Panc1 (cell line): ENCODE measurements at regions not wholly inside any gene's neighbourhood (a gene's known extent, or its start where the extent isn't known, plus 50 kb on each side); places are given as distances from the start of the nearest gene placed in this dataset.

Experiments
- ATAC-seq: fragments of 200-7000 bp; cut with Tn5 transposase; 2 replicates; pipeline ENCODE4 v1.9.1; 2020; ENCODE audit warnings: mild to moderate bottlenecking, moderate library complexity
- BruUV-seq: library from RNA; stranded (reverse); fragments of 400-500 nt; replicated peaks from 2 replicates; lab custom pipeline; 2021; lab: Mats Ljungman, UMichigan
- CTCF ChIA-PET: fragments of 300-600 bp; sonication (Branson Sonifier 250); formaldehyde crosslinking; loops from one replicate; lab custom pipeline; 2022; ENCODE audit warnings: antibody characterized with exemption; lab: Charles Lee
- POLR2A ChIA-PET: fragments of 300-600 bp; sonication (Branson Sonifier 250); formaldehyde crosslinking; loops from one replicate; lab custom pipeline; 2022; ENCODE audit warnings: antibody characterized with exemption; lab: Charles Lee
- DNase-seq: peaks from one replicate; pipeline ENCODE4 v3.0.0-alpha.2; 2010; ENCODE audit warnings: low read depth, low spot score
- H3K27ac ChIP-seq: 2 replicates; pipeline ENCODE4 v1.5.1; 2011; ENCODE audit warnings: mild to moderate bottlenecking, low read length, inconsistent platforms
- H3K27me3 ChIP-seq: fragments of 200-500 bp; sonication (Bioruptor generic); 2 replicates; pipeline ENCODE4 v1.6.0; 2014; ENCODE audit warnings: low read length, inconsistent platforms; ENCODE audit not compliant: control insufficient read depth, insufficient read depth
- H3K36me3 ChIP-seq: fragments of 200-500 bp; sonication (Bioruptor generic); 2 replicates; pipeline ENCODE4 v1.5.1; 2014; ENCODE audit warnings: inconsistent platforms, mild to moderate bottlenecking, low read length, moderate library complexity; ENCODE audit not compliant: control insufficient read depth, insufficient read depth
- H3K4me1 ChIP-seq: 2 replicates; pipeline ENCODE4 v1.5.1; 2011; ENCODE audit warnings: inconsistent platforms, mild to moderate bottlenecking, low read length, moderate library complexity; ENCODE audit not compliant: control insufficient read depth, insufficient read depth
- H3K4me3 ChIP-seq, 2 experiments: 2 replicates each; pipeline ENCODE4 v1.5.1; 2011 to 2012; ENCODE audit warnings: low read depth in 2 of 2, low read length in 2 of 2, mild to moderate bottlenecking in 2 of 2, inconsistent platforms in 1 of 2, moderate library complexity in 1 of 2
- H3K9me3 ChIP-seq: fragments of 200-500 bp; sonication (Bioruptor generic); 2 replicates; pipeline ENCODE4 v1.5.1; 2014; ENCODE audit warnings: low read depth, mild to moderate bottlenecking, inconsistent platforms, low read length, moderate library complexity; ENCODE audit not compliant: control insufficient read depth, insufficient read depth
- CTCF ChIP-seq: fragments of 450-650 bp; IDR thresholded peaks from 2 replicates; pipeline ENCODE4 v1.5.1; 2017; ENCODE audit warnings: mild to moderate bottlenecking
- POLR2AphosphoS5 ChIP-seq: IDR thresholded peaks from 2 replicates; pipeline ENCODE4 v1.6.1; 2012; ENCODE audit warnings: mild to moderate bottlenecking, low read depth, low read length, moderate library complexity
- REST ChIP-seq, 2 experiments: IDR thresholded peaks; 2 replicates each; pipeline ENCODE4 v1.6.1; 2011 to 2012; ENCODE audit warnings: low read depth in 2 of 2, control low read depth in 1 of 2, low read length in 1 of 2, mild to moderate bottlenecking in 1 of 2, moderate library complexity in 1 of 2; ENCODE audit not compliant: insufficient read depth in 1 of 2
- SIN3A ChIP-seq: IDR thresholded peaks from 2 replicates; pipeline ENCODE4 v1.6.1; 2012; ENCODE audit warnings: low read depth, mild to moderate bottlenecking, low read length, moderate library complexity, borderline replicate concordance; ENCODE audit not compliant: insufficient read depth
- TCF7L2 ChIP-seq: IDR thresholded peaks from 2 replicates; pipeline ENCODE4 v1.6.1; 2011; ENCODE audit warnings: mild to moderate bottlenecking, low read depth, low read length, inconsistent platforms
- in situ Hi-C: cut with HindIII; loops from 2 replicates; pipeline ENCODE4 v1.10.0; 2016; ENCODE audit warnings: low sequenced_read_pairs, low pct_unique_long_range_greater_than_20kb
- intact Hi-C: fragments of 100-400 bp; cut with micrococcal nuclease; formaldehyde crosslinking; loops from one replicate; pipeline ENCODE4 v1.10.0; 2022; ENCODE audit not compliant: unreplicated experiment

DNA sequence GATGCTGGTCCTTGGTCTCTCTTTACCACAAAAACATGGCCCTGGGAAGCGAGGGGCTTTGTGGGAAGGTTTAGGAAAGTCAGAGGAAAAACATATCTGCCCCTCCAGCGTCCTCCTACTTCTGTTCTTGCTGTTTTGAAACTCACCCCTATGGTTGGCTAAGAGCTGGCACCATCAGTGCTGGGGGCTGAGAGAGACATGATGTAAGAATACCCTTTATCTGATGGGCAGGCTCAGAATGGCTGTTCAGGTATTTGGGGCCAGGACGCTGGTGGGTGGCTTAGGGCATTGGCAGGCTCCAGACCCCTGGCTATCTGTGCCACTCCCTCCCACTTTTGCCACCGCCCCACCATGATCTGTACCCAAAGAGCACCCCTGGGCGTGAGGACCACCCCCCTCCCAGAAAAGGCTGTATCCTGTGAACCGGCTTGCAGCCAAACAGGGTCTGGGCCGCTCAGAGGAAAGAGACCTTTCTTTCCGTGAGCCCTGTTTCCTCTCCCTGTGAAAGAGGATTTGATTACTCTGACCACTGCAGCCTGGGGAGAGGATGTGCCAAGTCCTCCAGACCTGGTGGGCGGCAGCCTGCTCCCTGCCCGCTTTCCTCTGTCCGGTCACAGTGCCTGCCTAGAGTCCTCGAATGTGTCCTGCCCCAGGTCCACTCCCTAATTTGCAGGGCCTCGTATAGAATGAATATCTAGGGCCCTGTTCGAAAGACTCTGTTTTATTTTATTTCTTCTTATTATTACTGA is 61.3 kb upstream of the SLC6A6 start:
- Histone ChIP-seq H3K27me3 (no peaks in the 10 kb centered on the region), H3K36me3 (no peaks in the 10 kb centered on the region), H3K4me1 (peaks cover 5% of the 10 kb centered on the region; the same call in 1 of the 2 replicates), H3K9me3 (no peaks in the 10 kb centered on the region), H3K27ac (peak overlapping the region; percentile 34; the same call in 1 of the 2 replicates), H3K4me3 (no peak overlapping the region)
- CTCF ChIA-PET: no interaction called here
- POLR2A ChIA-PET: no interaction called here
- ATAC-seq: no peak
- TF ChIP-seq REST (IDR thresholded peaks at IDR 0.05; ENCODE audit: insufficient read depth in 1 of 2, low read depth in 2 of 2, low read length in 1 of 2): no peak
- in situ Hi-C loops (no loop called here), intact Hi-C loops (no loop called here)
- no peak for DNase-seq
- BruUV-seq: no TSS peak

DNA sequence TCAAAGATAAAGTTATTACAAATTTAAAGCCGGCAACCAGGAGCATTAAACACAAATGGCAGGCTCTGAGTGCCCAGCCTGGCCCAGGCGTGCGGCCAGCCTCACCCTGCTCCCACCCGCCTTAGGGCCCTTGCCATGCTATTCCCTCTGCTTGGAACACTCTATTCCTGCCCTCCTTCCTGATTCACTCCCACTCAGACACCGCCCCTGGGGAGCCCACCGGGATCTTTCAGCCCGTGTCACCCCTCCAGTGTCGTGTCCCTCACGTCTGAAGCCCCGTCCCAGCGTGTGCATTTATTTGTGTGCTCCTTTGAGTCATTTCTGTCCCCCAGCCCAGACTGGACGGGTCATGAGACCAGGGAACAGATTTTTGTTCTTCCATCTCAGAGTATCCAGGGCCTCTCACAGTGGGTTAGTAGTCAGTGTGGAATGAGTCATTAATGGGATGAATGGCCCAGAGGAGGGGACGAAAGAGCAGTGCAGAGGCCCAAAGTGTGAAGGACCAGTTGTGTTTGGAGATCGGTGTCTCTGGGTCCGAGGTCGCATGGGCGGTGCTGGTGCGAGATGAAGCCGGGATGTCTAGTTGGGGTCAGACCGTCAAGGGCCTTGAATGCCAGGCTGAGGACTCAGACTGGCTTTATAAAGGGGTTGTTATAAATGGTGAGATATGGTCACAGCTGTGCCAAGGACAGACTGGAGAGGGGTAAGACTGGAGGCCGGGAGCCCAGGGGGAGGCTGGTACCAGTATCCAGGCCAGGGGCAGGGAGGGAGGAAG is 58.9 kb upstream of the SLC6A6 start:
- DNase-seq: no peak
- in situ Hi-C loops: no loop called here
- POLR2A ChIA-PET: no interaction called here
- CTCF ChIA-PET: no interaction called here
- TF ChIP-seq CTCF (no peak), REST (IDR thresholded peaks at IDR 0.05; ENCODE audit: insufficient read depth in 1 of 2, low read depth in 2 of 2, low read length in 1 of 2) (no peak), SIN3A (no peak), POLR2AphosphoS5 (no peak), TCF7L2 (no peak)
- no peak for ATAC-seq
- Histone ChIP-seq H3K27me3 (no peaks in the 10 kb centered on the region), H3K36me3 (no peaks in the 10 kb centered on the region), H3K9me3 (no peaks in the 10 kb centered on the region), H3K4me1 (no peaks in the 10 kb centered on the region; the same call in 1 of the 2 replicates), H3K27ac (no peak overlapping the region), H3K4me3 (no peak overlapping the region)
- intact Hi-C loops: no loop called here
- BruUV-seq: no TSS peak
